Renal cortex interstitium (tissue), 11 donors: ENCODE measurements at regions not wholly inside any gene's neighbourhood (a gene's known extent, or its start where the extent isn't known, plus 50 kb on each side); places are given as distances from the start of the nearest gene placed in this dataset.
"Not testable (repeated sequence)": the region's sequence is repeated elsewhere in the genome, so short reads cannot be mapped to it uniquely, and the experiment has no call there.

Experiments used
- DNase-seq, 11 donors: peaks; one replicate each; pipeline ENCODE4 v3.0.0-alpha.2; 2013; ENCODE audit warnings: low read depth in 9 of 11, low spot score in 4 of 11; ENCODE audit errors: extremely low read depth in 1 of 11

DNA sequence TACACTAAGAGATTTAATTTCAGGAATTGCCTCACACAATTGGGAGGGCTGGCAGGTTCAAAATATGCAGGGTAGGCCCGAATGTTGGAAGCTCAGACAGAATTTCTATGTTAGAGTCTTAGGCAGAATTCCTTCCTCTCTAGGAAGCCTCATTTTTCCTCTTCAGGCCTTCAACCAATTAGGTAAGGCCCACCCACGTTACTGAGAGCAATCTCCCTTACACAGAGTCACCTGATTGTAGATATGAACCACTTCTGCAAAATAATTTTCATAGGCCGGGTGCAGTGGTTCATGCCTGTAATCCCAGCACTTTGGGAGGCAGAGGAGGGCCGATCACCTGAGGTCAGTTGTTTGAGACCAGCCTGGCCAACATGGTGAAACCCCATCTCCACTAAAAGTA is 50.2 kb upstream of the HIVEP1 start:
- DNase-seq: no peak

DNA sequence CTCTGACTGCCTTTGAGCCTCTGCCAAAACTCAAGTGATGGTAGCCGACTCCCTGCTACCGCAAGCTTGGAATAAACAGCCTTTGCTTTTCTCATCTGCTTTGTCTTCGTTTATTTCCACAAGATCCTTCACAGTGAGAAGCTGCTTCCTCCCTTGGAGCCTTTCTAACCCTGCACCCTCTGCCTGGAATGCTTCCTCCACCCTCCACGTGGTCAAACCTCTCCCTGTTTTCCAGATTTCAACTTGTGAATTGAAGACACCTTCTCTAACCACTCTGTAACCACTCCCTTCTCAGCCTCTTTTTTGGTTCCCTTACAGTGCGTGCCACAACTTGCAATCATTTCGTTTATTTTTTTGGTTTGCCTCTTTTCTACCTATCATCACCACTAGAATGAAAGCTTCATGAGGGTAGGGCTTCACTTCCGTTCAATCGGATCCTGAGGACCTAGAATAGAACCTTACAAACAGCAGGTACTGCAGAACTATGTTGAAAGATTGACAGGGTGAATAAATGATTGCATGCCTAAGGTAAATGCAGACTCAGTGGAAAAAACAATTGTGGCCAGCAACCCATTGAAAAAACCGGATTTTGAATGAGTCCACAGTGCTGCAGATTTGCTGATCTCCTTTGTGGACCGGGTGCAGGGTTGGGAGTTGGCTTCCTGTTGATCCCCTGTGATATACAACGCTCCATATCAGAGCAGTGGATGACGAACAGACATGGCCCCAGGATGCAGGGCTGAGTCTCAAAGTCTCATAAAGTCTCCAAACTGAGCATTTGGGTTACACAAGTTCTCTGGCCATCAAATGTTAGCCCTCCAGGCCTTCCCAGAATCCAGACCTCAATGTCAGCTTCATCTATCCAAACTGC is 51.0 kb upstream of the HIVEP1 start:
- no peak for DNase-seq

DNA sequence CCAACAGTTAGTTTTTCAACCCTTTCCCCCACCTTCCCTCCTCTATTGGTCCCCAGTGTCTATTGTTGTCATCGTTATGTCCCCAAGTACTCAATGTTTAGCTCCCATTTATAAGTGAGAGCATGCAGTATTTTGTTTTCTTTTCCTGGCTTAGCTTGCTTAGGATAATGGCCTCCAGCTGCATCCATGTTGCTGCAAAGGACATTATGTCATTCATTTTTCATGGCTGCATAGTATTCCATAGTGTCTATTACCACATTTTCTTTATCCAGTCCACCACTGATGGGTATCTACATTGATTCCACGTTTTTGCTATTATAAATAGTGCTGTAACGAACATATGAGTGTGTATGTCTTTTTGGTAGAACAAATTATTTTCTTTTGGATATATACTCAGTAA is 55.3 kb upstream of the HIVEP1 start:
- DNase-seq: no peak

DNA sequence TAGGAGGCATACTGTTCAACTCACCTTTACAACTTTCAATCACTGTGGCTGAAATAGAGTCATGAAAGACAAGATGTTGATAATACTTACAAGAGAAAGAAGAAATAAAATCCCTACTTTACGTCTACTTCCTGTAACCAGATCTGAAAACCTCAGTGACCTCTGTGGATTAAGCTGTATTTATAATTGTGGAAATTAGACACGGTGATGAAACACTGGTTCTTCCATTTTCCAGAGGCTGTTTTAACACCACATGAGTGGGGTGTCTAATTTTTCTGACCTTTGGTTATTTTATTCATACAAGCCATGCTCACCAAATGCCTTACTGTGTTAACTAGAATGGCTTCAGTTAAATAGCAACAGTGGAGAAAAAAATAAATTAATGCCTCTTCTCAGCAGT is 58.5 kb upstream of the HIVEP1 start:
- no peak for DNase-seq

DNA sequence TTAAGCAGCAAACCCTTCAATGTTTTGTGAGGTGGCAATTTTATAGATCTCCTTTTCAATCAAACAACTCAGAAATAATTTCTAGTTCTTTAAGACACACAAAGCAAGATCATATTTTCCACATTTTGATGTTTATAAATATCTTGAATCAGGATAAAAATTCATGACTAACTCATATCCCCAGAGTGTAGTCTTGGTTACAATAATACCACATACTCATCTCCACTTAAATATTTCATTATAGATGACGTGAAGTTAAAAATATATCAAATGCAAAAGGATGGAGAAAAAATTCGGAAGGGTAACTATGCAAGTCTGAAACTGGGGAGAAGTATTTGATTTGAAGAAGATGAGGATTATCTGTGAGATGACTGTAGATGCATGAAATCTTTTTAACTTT is 59.8 kb upstream of the HIVEP1 start:
- no peak for DNase-seq

DNA sequence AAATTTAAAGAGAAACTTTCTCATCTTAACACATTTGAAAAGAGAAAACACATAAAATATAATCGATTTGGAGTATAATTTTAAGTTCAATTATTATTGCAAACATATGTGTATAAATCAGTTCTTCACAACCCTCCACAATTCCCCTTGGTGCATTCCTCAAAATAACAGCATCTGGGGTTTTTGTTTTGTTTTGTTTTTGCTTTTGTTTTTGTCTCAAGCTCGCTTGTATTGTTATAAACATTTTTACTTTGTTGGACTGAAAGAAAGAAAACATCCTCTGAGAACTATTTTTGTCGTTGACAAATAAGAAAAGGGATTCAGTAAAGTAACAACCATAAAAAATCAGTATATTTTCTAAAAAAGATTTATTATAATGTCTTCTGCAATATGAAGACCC is 60.2 kb upstream of the HIVEP1 start:
- no peak for DNase-seq

DNA sequence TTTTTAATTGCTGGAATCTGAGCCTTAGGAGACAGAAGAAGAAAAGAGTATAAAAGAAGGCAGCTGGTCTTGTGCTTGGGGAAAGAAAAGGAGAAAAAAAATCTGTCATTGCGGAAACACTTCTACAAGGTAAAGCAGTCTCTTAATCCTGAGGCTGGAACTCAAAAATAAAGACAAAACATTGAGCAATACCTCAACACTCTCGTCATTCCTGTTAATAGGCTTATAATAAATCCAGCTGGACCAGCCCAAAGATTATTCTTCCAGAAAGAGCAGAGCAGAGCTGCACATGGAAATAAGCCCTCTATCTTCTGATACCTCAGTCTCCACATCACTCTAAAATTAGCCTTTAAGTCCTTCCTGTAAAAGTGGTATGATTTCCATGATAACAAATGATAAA is 62.0 kb upstream of the HIVEP1 start:
- DNase-seq: no peak

DNA sequence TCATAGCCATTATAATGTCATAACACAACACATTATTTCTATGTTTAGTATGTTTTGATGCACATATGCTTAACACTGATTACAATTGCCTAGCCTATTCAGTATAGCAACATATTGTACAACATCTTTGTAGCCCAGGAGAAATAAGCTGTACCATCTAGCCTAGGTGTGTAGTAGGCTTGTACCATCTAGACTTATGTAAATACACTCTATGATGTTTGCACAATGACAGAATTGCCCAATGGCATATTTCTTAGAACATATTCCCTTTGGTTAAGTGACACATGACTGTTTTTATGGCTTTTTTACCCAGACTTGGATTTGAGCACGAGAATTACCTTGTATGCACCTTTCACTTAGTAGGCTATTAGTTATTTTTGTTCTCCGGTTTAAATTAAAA is 64.5 kb upstream of the HIVEP1 start:
- no peak for DNase-seq

DNA sequence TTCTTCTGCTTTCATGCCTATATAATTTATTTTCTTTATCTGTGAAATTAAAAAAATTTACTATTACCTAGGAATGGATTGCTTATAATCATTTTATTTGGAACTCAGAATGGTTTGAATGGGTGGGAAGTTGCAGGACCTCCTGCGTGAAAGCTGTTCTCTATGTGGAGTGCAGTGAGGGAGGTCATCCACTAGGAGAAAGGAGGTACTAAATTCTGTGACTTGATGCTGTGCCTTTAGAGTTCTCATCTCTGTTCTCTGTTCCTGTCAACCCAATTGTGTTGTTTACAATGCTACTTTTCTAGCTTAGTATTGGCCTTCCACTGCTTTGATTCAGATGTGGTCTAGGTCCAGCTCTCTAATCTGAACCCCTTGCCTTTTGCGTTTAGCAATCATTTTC is 65.0 kb upstream of the HIVEP1 start:
- no peak for DNase-seq

DNA sequence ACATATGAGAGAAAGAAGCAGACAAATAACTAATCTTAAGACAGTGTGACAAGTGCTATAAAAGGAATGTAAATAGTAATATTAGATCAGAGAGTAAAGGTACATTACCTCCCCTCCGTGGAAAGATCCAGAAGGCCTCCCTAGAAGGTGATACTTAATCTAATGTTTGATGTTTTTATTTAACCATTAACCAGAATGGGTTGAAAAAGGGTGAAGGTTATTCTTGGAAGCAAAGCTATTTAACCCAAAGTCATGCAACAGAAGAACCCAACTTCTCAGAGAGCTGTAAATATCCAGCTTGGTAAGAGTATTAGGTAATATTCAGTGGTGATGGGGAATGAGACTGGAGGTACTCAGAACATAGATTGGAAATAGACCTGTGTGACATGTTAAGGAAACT is 68.0 kb upstream of the HIVEP1 start:
- peak in 3 of 11 donors; percentile 4 to 28 (median 23) for DNase-seq

DNA sequence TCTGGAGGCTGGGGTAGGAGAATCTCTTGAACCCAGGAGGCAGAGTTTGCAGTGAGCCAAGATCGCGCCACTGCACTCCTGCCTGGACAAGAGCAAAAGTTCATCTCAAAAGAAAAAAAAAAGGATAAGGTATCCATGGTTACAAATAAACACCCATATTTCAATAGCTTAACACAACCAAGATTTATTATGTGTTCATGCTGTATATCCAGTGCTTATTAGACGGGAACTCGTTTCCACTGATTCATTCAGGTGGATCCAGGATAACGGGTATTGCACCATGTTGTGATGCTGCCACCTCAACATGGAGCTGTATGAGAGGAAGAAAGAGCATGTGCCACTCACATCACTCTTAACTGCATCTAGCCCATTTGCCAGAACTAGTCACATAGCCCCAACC is 69.1 kb upstream of the HIVEP1 start:
- DNase-seq: no peak

DNA sequence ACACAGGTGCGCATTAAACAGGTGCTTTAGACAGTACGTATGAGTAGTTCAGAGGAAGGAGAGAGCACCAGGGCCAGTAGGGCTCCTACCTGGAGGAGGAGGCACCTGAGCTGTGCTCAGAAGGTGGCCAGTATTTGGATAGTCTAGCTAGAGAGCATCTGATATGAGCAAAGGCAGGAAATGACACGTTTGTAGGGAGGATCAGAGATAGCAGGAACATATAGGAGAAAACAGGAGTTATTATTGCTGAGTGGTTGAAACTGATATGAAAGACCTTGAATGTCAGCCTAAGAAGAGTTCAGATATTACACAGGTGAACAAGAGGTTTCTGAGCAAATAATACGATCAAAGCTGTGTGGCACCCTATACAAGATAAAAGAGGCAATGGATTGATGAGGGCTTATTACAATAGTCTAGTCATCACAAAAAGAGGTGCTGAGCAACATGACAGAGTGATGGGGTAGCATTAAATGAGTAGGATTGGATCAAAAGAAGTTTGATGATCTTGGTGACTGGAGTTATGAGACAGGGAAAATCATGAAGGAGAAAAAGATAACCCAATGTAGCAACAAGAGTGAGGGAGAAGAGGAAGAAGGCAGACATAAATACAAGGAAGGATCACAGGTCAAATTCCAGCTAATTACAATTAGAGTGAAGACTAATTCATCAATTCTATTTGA is 69.8 kb upstream of the HIVEP1 start:
- DNase-seq: no peak

DNA sequence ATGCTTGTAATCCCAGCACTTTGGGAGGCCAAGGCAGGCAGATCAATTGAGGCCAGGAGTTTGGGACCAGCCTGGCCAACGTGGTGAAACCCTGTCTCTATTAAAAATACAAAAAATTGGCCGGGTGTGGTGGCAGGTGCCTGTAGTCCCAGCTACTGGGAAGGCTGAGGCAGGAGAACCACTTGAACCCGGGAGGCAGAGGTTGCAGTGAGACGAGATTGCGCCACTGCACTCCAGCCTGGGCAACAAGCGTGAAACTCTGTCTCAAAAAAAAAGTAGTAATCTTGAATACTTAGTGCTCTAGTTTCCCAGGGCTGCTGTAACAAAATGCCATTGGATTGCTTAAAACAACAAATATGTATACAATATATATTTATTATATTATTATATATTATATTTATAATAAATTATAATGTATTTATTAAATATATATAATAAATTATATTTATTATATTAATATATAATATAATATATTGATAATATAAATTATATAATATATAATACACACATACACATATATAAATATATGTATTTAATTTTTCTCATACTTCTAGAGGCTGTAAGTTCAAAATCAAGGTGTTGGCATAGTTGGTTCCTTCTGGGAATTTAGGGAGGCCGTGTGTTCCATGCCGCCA is 71.5 kb upstream of the HIVEP1 start:
- DNase-seq: not testable (repeated sequence)

DNA sequence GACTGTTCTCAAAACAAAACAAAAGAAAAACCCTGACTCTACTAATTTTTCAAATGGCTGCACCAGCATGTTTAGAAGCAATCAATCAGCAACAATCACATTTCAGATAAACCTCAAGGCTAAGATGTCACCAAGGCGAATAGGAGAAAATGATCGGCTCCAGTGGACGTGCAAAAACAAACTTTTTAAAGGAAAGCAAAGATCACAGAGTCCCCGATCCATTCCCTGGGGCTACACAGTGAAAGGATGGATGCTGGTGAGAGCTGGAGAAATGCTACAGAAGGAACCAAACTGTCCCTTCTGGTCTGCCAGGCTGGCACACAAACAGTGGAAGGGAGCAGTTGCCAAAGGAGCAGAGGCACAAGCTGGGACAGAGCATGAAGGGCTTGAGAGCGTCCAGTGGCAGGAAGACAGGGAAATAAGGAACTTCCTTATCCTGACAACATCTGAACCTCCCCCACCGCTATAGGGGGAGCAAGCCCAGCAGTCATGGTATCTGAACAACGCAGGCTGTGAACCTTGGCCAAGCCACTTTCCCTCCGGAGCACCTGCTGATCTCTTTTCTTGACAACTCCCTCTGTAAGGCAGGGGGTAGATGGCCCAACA is 73.7 kb upstream of the HIVEP1 start:
- peak in 6 of 11 donors; percentile 17 to 74 (median 51) for DNase-seq

DNA sequence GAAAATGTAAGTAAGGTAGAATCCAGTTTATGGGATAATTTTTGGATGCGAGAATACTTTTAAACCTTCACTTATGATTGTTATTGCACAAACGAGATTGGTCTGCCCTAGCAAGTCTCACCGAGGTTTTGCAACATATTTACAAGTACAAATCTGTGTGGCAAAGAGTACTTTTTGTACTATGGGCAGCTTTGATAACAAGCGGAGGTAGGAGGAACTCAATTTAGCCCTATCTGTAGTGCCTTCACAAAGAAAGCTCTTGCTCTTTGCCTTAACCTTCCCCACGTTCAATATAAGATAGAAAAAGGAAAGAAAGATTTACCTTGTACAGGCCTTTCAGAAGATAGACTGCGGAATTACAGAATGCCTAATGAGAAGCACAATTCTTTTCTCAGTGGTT is 77.5 kb upstream of the HIVEP1 start:
- no peak for DNase-seq

DNA sequence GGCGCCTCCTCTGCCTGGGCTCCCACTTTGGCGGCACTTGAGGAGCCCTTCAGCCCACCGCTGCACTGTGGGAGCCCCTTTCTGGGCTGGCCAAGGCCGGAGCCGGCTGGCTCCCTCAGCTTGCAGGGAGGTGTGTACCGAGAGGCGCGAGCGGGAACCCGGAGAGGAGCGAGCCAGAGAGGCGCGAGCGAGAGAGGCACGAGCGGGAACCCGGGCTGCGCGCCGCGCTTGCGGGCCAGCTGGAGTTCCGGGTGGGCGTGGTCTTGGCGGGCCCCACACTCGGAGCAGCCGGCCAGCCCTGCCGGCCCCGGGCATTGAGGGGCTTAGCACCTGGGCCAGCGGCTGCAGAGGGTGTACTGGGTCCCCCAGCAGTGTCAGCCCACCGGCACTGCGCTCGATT is 79.2 kb upstream of the HIVEP1 start:
- not testable (repeated sequence) for DNase-seq

DNA sequence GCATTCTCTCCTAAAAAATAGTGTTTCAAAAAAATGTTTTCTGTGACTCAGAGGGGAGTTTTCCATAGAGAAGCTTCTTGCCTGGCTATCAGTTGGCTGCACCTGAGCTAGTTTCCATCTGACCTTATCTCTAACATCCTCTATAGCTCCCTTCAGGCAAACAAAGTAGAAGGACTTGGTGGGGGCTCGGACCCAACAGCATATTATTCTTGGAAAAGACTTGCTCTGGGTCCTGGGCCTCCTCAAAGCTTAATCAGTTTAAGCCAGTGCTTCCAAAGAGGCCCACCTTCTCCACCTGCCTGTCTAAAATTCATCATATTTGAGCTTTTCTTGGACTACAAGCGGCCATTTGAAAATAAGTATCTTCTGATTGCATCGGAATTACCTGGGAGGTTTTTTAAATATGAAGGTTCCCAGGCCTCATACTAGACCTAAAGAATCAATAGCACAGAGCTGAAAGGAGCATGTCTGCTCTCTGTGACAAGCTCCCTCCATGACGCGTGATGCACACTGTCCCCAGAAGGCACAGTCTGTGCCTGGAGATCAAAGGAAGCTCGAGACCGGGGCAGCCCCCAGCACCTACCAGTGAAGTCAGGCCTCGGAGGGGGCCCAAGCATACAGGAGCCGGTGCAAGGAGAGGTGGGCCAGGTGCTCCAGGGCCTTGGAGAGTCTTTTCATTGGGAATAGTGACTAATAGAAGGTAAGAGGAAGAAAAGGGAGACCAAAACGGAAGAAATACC is 80.6 kb upstream of the HIVEP1 start:
- DNase-seq: no peak

DNA sequence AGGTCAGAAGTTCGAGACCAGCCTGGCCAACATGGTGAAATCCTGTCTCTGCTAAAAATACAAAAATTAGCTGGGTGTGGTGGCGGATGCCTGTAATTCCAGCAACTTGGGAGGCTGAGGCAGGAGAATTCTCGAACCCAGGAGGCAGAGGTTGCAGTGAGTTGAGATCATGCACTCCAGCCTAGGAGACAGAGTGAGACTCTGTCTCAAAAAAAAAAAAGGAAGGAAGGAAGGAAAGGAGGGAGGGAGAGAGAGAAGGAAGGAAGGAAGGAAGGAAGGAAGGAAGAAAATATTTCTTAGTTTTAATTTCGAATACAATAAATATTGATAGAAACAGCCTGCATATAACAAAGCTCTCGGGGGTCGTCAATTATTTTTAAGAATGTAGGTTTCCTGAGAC is 81.3 kb upstream of the HIVEP1 start:
- not testable (repeated sequence) for DNase-seq

DNA sequence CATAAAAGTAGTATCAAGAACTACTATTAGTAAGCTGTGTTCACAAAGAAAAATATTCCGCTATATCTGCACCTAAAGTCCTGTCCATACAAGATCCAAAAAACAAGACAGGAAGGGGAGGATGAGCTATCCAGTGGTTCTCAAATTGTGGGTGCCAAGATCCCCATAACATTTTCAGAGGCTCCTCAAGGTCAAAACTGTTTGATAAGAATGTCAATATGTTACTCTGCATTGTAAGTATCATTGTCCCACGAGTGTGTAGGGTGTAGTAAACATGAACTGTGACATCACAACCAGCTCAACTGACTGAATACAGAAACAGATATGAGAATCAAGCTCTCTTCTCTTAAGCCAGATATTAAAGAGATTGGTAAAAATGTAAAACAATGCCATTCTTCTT is 81.9 kb upstream of the HIVEP1 start:
- no peak for DNase-seq
